HCT116 (cell line): ENCODE measurements at regions not wholly inside any gene's neighbourhood (a gene's known extent, or its start where the extent isn't known, plus 50 kb on each side); places are given as distances from the start of the nearest gene placed in this dataset.

Source experiments
- ATAC-seq: fragments of 200-7000 bp; cut with Tn5 transposase; 2 replicates; pipeline ENCODE4 v1.9.1; 2020; ENCODE audit warnings: mild to moderate bottlenecking, moderate library complexity
- BruUV-seq: library from RNA; stranded (reverse); fragments of 400-500 nt; replicated peaks from 2 replicates; lab custom pipeline; 2021; lab: Mats Ljungman, UMichigan
- CTCF ChIA-PET: fragments of 300-600 bp; sonication (Branson Sonifier 250); formaldehyde crosslinking; loops from one replicate; lab custom pipeline; 2021; ENCODE audit warnings: antibody characterized with exemption; lab: Charles Lee
- POLR2A ChIA-PET: fragments of 300-600, 350-600 bp; sonication (Branson Sonifier 250); formaldehyde crosslinking; loops from one replicate; lab custom pipeline; 2021; ENCODE audit warnings: antibody characterized with exemption; lab: Charles Lee
- RAD21 ChIA-PET, 2 experiments: fragments of 300-600 bp; sonication (Branson Sonifier 250); formaldehyde crosslinking; loops; one replicate each; lab custom pipeline; 2023; ENCODE audit warnings: low total read pairs in 2 of 2; ENCODE audit not compliant: uncharacterized antibody in 2 of 2, unreplicated experiment in 2 of 2, low non-redundant PET in 1 of 2; lab: Charles Lee
- DNase-seq: peaks from one replicate; pipeline ENCODE4 v3.0.0-alpha.2; 2010; ENCODE audit warnings: low read depth, low spot score
- H2AFZ ChIP-seq: fragments of 200-600 bp; shearing (Covaris generic), sonication (generic); 2 replicates; pipeline ENCODE4 v1.6.1; 2017; ENCODE audit warnings: low read depth, mixed run types, mixed read lengths, antibody characterized with exemption, low read length; ENCODE audit not compliant: poor library complexity, severe bottlenecking
- H3K27ac ChIP-seq: 2 replicates; pipeline ENCODE4 v1.5.1; 2012; ENCODE audit warnings: low read depth, low read length
- H3K27me3 ChIP-seq: fragments of 200-600 bp; sonication (generic); 2 replicates; pipeline ENCODE4 v1.6.1; 2016; ENCODE audit warnings: mixed run types, low read length, mixed read lengths; ENCODE audit not compliant: insufficient read depth
- H3K36me3 ChIP-seq, 2 experiments: fragments of 200-500 bp in 1 of 2; fragments of 200-600 bp in 1 of 2; sonication (Bioruptor generic) in 1 of 2; sonication (generic) in 1 of 2; 2 replicates each; pipeline versions ENCODE4 v1.5.1 to v1.6.1; 2014 to 2016; ENCODE audit warnings: low read length in 2 of 2, inconsistent platforms in 1 of 2, mixed read lengths in 1 of 2, mixed run types in 1 of 2; ENCODE audit not compliant: insufficient read depth in 2 of 2, control insufficient read depth in 1 of 2
- H3K4me1 ChIP-seq, 2 experiments: fragments of 200-600 bp in 1 of 2; sonication (generic) in 1 of 2; 2 replicates each; pipeline versions ENCODE4 v1.5.1 to v1.6.1; 2012 to 2017; ENCODE audit warnings: low read length in 2 of 2, inconsistent platforms in 1 of 2, mild to moderate bottlenecking in 1 of 2, mixed read lengths in 1 of 2, mixed run types in 1 of 2, moderate library complexity in 1 of 2; ENCODE audit not compliant: insufficient read depth in 2 of 2, control insufficient read depth in 1 of 2
- H3K4me2 ChIP-seq: fragments of 200-600 bp; sonication (generic); 2 replicates; pipeline ENCODE4 v1.6.1; 2017; ENCODE audit warnings: mixed run types, low read length, mixed read lengths
- H3K4me3 ChIP-seq, 2 experiments: fragments of 200-600 bp in 1 of 2; sonication (generic) in 1 of 2; replicated peaks in 1 of 2; 2 replicates each; pipeline ENCODE4 v1.5.1; 2011 to 2016; ENCODE audit warnings: low read length in 2 of 2, control low read depth in 1 of 2, low read depth in 1 of 2, mild to moderate bottlenecking in 1 of 2, mixed read lengths in 1 of 2, mixed run types in 1 of 2
- H3K79me2 ChIP-seq: fragments of 200-600 bp; sonication (generic); 2 replicates; pipeline ENCODE4 v1.6.1; 2017; ENCODE audit warnings: mild to moderate bottlenecking, mixed run types, low read length, moderate library complexity, mixed read lengths; ENCODE audit not compliant: insufficient read depth
- H3K9ac ChIP-seq: fragments of 200-600 bp; sonication (generic); 2 replicates; pipeline ENCODE4 v1.6.1; 2016; ENCODE audit warnings: low read length, mixed read lengths
- H3K9me2 ChIP-seq: fragments of 200-600 bp; sonication (generic), shearing (Covaris generic); 2 replicates; pipeline ENCODE4 v1.6.1; 2017; ENCODE audit warnings: mixed run types, mild to moderate bottlenecking, moderate library complexity; ENCODE audit not compliant: insufficient read depth
- H3K9me3 ChIP-seq, 2 experiments: fragments of 200-500 bp in 1 of 2; fragments of 200-600 bp in 1 of 2; sonication (Bioruptor generic) in 1 of 2; sonication (generic) in 1 of 2; 2 replicates each; pipeline ENCODE4 v1.6.1; 2014 to 2017; ENCODE audit warnings: low read length in 2 of 2, mixed read lengths in 2 of 2, inconsistent platforms in 1 of 2, low read depth in 1 of 2, mild to moderate bottlenecking in 1 of 2, mixed run types in 1 of 2, moderate library complexity in 1 of 2; ENCODE audit not compliant: control insufficient read depth in 1 of 2, insufficient read depth in 1 of 2
- H4K20me1 ChIP-seq: fragments of 200-600 bp; sonication (generic), shearing (Covaris generic); 2 replicates; pipeline ENCODE4 v1.6.1; 2017; ENCODE audit warnings: mixed run types, mild to moderate bottlenecking, moderate library complexity; ENCODE audit not compliant: insufficient read depth
- CBX3 ChIP-seq: IDR thresholded peaks from 2 replicates; pipeline ENCODE4 v1.6.1; 2012; ENCODE audit warnings: low read depth
- CEBPB ChIP-seq: IDR thresholded peaks from 2 replicates; pipeline ENCODE4 v1.6.1; 2012; ENCODE audit warnings: low read depth
- EZH2 ChIP-seq: fragments of 200-600 bp; sonication (generic); IDR thresholded peaks from 2 replicates; pipeline ENCODE4 v1.6.1; 2017; ENCODE audit warnings: antibody characterized with exemption, mixed run types
- POLR2A ChIP-seq: IDR thresholded peaks from 2 replicates; pipeline ENCODE4 v1.7.0; 2011; ENCODE audit warnings: borderline replicate concordance; ENCODE audit not compliant: insufficient read depth, insufficient read length; ENCODE audit errors: extremely low read depth
- RAD21 ChIP-seq: IDR thresholded peaks from 2 replicates; pipeline ENCODE4 v1.6.1; 2012; ENCODE audit warnings: low read depth, mild to moderate bottlenecking
- SP1 ChIP-seq: IDR thresholded peaks from 2 replicates; pipeline ENCODE4 v1.6.1; 2012; ENCODE audit warnings: low read depth
- YY1 ChIP-seq: IDR thresholded peaks from 2 replicates; pipeline ENCODE4 v1.6.1; 2011; ENCODE audit warnings: low read length, low read depth, moderate library complexity, mild to moderate bottlenecking; ENCODE audit not compliant: insufficient replicate concordance; ENCODE audit errors: extremely low read depth
- ZNF274 ChIP-seq: fragments of 200-500 bp; sonication (Bioruptor generic); IDR thresholded peaks from 2 replicates; pipeline ENCODE4 v1.6.1; 2014; ENCODE audit warnings: mild to moderate bottlenecking, low read depth, low read length, inconsistent platforms
- intact Hi-C: fragments of 100-400 bp; cut with micrococcal nuclease; formaldehyde crosslinking; loops from 2 replicates; pipeline ENCODE4 v1.10.0; 2022
- TF ChIP-seq, protein P1 (sequence below): IDR thresholded peaks from 2 replicates; pipeline ENCODE4 v1.6.1; 2012; ENCODE audit warnings: low read depth
- TF ChIP-seq, protein P2 (sequence below): IDR thresholded peaks from 2 replicates; pipeline ENCODE4 v1.6.1; 2012

DNA sequence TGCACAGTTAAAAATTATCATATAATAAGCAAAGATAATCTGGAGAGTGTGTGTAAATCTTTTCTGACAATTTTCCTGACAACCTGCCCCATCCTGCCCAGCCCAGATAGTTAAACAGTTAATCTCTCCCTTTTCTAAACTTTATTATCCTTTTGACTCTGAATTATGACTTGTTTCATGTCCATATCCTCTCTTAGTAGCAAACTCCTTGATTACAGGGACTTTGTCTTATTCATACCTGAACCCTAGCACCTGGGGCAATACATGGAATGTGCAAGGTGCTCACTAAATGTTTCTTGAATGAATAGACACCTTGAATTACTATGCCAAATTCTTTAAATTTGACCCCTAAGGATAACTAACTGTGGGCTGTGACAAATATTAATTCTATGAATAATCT lies 186.7 kb downstream of the FAM170A start:
- no peaks in the 10 kb centered on the region for H3K9me3 ChIP-seq
- no peak overlapping the region for H3K27ac ChIP-seq
- BruUV-seq: no TSS peak
- RAD21 ChIA-PET: no interaction called here
- no peak overlapping the region for H3K4me2 ChIP-seq
- ATAC-seq (no peak), DNase-seq (no peak)
- TF ChIP-seq, protein P1, sequence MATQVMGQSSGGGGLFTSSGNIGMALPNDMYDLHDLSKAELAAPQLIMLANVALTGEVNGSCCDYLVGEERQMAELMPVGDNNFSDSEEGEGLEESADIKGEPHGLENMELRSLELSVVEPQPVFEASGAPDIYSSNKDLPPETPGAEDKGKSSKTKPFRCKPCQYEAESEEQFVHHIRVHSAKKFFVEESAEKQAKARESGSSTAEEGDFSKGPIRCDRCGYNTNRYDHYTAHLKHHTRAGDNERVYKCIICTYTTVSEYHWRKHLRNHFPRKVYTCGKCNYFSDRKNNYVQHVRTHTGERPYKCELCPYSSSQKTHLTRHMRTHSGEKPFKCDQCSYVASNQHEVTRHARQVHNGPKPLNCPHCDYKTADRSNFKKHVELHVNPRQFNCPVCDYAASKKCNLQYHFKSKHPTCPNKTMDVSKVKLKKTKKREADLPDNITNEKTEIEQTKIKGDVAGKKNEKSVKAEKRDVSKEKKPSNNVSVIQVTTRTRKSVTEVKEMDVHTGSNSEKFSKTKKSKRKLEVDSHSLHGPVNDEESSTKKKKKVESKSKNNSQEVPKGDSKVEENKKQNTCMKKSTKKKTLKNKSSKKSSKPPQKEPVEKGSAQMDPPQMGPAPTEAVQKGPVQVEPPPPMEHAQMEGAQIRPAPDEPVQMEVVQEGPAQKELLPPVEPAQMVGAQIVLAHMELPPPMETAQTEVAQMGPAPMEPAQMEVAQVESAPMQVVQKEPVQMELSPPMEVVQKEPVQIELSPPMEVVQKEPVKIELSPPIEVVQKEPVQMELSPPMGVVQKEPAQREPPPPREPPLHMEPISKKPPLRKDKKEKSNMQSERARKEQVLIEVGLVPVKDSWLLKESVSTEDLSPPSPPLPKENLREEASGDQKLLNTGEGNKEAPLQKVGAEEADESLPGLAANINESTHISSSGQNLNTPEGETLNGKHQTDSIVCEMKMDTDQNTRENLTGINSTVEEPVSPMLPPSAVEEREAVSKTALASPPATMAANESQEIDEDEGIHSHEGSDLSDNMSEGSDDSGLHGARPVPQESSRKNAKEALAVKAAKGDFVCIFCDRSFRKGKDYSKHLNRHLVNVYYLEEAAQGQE: no peak
- TF ChIP-seq SP1: no peak
- no peak for TF ChIP-seq RAD21
- TF ChIP-seq ZNF274: no peak
- no peak for TF ChIP-seq CEBPB
- TF ChIP-seq EZH2: no peak
- TF ChIP-seq CBX3: no peak
- TF ChIP-seq YY1: no peak
- TF ChIP-seq, protein P2, sequence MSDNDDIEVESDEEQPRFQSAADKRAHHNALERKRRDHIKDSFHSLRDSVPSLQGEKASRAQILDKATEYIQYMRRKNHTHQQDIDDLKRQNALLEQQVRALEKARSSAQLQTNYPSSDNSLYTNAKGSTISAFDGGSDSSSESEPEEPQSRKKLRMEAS: no peak
- TF ChIP-seq POLR2A: no peak
- POLR2A ChIA-PET: no interaction called here
- H3K36me3 ChIP-seq: no peaks in the 10 kb centered on the region
- H3K4me3 ChIP-seq: no peak overlapping the region
- H2AFZ ChIP-seq: no peak overlapping the region
- no peaks in the 10 kb centered on the region for H3K9me2 ChIP-seq
- H3K4me1 ChIP-seq: no peaks in the 10 kb centered on the region
- intact Hi-C loops: no loop called here
- no peaks in the 10 kb centered on the region for H4K20me1 ChIP-seq
- no peaks in the 10 kb centered on the region for H3K27me3 ChIP-seq
- H3K79me2 ChIP-seq: no peaks in the 10 kb centered on the region
- no peak overlapping the region for H3K9ac ChIP-seq
- CTCF ChIA-PET: no interaction called here
